ENCODE measurements at regions not wholly inside any gene's neighbourhood (a gene's known extent, or its start where the extent isn't known, plus 50 kb on each side); places are given as distances from the start of the nearest gene placed in this dataset.

DNA sequence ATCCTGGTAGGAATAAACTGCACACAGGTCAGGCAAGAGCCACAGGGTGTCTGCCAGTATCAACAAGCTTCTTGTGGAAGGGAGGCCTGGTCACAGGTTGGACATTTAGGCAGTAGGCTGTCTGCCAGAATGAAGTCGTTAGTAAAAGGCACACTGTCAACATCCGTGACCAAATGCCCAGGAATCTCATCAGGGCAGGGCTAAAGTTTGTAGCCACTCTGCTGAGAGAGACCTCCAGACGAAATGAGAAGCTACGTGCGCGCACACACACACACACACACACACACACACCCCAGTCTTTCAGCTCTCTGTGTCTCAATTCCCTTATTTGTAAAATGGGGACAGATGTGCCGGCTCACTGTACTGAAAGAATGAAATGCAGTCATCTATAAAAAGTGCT is 408.7 kb upstream of the ZFP42 start (continued):
- TF ChIP-seq, protein P1, sequence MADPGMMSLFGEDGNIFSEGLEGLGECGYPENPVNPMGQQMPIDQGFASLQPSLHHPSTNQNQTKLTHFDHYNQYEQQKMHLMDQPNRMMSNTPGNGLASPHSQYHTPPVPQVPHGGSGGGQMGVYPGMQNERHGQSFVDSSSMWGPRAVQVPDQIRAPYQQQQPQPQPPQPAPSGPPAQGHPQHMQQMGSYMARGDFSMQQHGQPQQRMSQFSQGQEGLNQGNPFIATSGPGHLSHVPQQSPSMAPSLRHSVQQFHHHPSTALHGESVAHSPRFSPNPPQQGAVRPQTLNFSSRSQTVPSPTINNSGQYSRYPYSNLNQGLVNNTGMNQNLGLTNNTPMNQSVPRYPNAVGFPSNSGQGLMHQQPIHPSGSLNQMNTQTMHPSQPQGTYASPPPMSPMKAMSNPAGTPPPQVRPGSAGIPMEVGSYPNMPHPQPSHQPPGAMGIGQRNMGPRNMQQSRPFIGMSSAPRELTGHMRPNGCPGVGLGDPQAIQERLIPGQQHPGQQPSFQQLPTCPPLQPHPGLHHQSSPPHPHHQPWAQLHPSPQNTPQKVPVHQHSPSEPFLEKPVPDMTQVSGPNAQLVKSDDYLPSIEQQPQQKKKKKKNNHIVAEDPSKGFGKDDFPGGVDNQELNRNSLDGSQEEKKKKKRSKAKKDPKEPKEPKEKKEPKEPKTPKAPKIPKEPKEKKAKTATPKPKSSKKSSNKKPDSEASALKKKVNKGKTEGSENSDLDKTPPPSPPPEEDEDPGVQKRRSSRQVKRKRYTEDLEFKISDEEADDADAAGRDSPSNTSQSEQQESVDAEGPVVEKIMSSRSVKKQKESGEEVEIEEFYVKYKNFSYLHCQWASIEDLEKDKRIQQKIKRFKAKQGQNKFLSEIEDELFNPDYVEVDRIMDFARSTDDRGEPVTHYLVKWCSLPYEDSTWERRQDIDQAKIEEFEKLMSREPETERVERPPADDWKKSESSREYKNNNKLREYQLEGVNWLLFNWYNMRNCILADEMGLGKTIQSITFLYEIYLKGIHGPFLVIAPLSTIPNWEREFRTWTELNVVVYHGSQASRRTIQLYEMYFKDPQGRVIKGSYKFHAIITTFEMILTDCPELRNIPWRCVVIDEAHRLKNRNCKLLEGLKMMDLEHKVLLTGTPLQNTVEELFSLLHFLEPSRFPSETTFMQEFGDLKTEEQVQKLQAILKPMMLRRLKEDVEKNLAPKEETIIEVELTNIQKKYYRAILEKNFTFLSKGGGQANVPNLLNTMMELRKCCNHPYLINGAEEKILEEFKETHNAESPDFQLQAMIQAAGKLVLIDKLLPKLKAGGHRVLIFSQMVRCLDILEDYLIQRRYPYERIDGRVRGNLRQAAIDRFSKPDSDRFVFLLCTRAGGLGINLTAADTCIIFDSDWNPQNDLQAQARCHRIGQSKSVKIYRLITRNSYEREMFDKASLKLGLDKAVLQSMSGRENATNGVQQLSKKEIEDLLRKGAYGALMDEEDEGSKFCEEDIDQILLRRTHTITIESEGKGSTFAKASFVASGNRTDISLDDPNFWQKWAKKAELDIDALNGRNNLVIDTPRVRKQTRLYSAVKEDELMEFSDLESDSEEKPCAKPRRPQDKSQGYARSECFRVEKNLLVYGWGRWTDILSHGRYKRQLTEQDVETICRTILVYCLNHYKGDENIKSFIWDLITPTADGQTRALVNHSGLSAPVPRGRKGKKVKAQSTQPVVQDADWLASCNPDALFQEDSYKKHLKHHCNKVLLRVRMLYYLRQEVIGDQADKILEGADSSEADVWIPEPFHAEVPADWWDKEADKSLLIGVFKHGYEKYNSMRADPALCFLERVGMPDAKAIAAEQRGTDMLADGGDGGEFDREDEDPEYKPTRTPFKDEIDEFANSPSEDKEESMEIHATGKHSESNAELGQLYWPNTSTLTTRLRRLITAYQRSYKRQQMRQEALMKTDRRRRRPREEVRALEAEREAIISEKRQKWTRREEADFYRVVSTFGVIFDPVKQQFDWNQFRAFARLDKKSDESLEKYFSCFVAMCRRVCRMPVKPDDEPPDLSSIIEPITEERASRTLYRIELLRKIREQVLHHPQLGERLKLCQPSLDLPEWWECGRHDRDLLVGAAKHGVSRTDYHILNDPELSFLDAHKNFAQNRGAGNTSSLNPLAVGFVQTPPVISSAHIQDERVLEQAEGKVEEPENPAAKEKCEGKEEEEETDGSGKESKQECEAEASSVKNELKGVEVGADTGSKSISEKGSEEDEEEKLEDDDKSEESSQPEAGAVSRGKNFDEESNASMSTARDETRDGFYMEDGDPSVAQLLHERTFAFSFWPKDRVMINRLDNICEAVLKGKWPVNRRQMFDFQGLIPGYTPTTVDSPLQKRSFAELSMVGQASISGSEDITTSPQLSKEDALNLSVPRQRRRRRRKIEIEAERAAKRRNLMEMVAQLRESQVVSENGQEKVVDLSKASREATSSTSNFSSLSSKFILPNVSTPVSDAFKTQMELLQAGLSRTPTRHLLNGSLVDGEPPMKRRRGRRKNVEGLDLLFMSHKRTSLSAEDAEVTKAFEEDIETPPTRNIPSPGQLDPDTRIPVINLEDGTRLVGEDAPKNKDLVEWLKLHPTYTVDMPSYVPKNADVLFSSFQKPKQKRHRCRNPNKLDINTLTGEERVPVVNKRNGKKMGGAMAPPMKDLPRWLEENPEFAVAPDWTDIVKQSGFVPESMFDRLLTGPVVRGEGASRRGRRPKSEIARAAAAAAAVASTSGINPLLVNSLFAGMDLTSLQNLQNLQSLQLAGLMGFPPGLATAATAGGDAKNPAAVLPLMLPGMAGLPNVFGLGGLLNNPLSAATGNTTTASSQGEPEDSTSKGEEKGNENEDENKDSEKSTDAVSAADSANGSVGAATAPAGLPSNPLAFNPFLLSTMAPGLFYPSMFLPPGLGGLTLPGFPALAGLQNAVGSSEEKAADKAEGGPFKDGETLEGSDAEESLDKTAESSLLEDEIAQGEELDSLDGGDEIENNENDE (IDR thresholded peaks at IDR 0.05; ENCODE audit: insufficient replicate concordance, low read length) = no peak
- TF ChIP-seq TBP (IDR thresholded peaks at IDR 0.05; ENCODE audit: low read depth, low read length) (no peak), SP2 (IDR thresholded peaks at IDR 0.05; ENCODE audit: low read length) (no peak), MAFK (IDR thresholded peaks at IDR 0.05; ENCODE audit: low read depth, low read length) (no peak)

All from H1 (cell line).